ENCODE measurements at regions not wholly inside any gene's neighbourhood (a gene's known extent, or its start where the extent isn't known, plus 50 kb on each side); places are given as distances from the start of the nearest gene placed in this dataset.
"Not testable (repeated sequence)": the region's sequence is repeated elsewhere in the genome, so short reads cannot be mapped to it uniquely, and the experiment has no call there.

GRCh38 chr12:89064151-89064550 lies 288.1 kb downstream of the DUSP6 start:
- no peak for DNase-seq (ENCODE audit: low spot score)

GRCh38 chr12:89062996-89063395 lies 289.3 kb downstream of the DUSP6 start:
- DNase-seq (ENCODE audit: low spot score) = no peak

GRCh38 chr12:89059721-89060541 lies 292.4 kb downstream of the DUSP6 start:
- DNase-seq (ENCODE audit: low spot score) = no peak

- no peak for DNase-seq (ENCODE audit: low spot score)
Measured at GRCh38 chr12:89059056-89059455, 293.2 kb downstream of the DUSP6 start.

- no peak for DNase-seq (ENCODE audit: low spot score)
Measured at GRCh38 chr12:89058402-89058801, 293.9 kb downstream of the DUSP6 start.

- DNase-seq (ENCODE audit: low spot score) = not testable (repeated sequence)
Measured at GRCh38 chr12:89053817-89054216, 298.5 kb downstream of the DUSP6 start.

GRCh38 chr12:89051065-89051677 lies 301.1 kb downstream of the DUSP6 start:
- peak; percentile 48 for DNase-seq (ENCODE audit: low spot score)

- no peak for DNase-seq (ENCODE audit: low spot score)
Measured at GRCh38 chr12:89047856-89048418, 304.4 kb downstream of the DUSP6 start.

GRCh38 chr12:89041078-89041477 lies 311.2 kb downstream of the DUSP6 start:
- DNase-seq (ENCODE audit: low spot score) = no peak

- peak; percentile 23 for DNase-seq (ENCODE audit: low spot score)
Measured at GRCh38 chr12:89040146-89040964, 311.9 kb downstream of the DUSP6 start.

- DNase-seq (ENCODE audit: low spot score) = no peak
Measured at GRCh38 chr12:89038831-89039512, 313.3 kb downstream of the DUSP6 start.

- no peak for DNase-seq (ENCODE audit: low spot score)
Measured at GRCh38 chr12:89033062-89033461, 319.2 kb downstream of the DUSP6 start.

GRCh38 chr12:89029961-89030360 lies 322.3 kb downstream of the DUSP6 start:
- DNase-seq (ENCODE audit: low spot score) = no peak

- no peak for DNase-seq (ENCODE audit: low spot score)
Measured at GRCh38 chr12:89024580-89024979, 327.7 kb downstream of the DUSP6 start.

- no peak for DNase-seq (ENCODE audit: low spot score)
Measured at GRCh38 chr12:89023936-89024335, 328.4 kb downstream of the DUSP6 start.

- DNase-seq (ENCODE audit: low spot score) = no peak
Measured at GRCh38 chr12:89020689-89021088, 331.6 kb downstream of the DUSP6 start.

- DNase-seq (ENCODE audit: low spot score) = no peak
Measured at GRCh38 chr12:89020121-89020480, 332.2 kb downstream of the DUSP6 start.

GRCh38 chr12:89019439-89020120 lies 332.7 kb downstream of the DUSP6 start:
- DNase-seq (ENCODE audit: low spot score) = peak; percentile 81

- peak; percentile 78 for DNase-seq (ENCODE audit: low spot score)
Measured at GRCh38 chr12:89016970-89017778, 335.1 kb downstream of the DUSP6 start.

GRCh38 chr12:89015419-89015818 lies 336.9 kb downstream of the DUSP6 start:
- DNase-seq (ENCODE audit: low spot score) = no peak

Measured in A172 (cell line).